ENCODE measurements at regions not wholly inside any gene's neighbourhood (a gene's known extent, or its start where the extent isn't known, plus 50 kb on each side); places are given as distances from the start of the nearest gene placed in this dataset.

DNA sequence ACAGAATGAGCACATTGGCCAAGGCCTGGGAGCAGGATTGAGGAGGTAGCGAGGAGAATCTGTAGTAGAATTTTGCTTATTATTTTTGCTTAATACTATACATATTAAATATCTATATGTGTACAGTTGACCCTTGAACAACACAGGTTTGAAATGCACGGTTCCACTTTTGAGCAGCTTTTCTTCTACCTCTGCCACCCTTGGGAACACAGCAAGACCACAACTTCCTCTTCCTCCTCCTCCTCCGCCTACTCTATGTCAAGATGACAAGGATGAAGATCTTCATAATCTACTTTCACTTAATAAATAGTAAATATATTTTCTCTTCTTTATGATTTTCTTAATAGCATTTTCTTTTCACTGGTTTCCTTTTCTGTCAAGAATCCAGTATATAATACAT is 541.4 kb downstream of the KCTD16 start:
- Mint-ChIP-seq H3K4me3 (no peak overlapping the region), H3K27ac (no peak overlapping the region), H3K4me1 (ENCODE audit: low read depth) (no peaks in the 10 kb centered on the region)

DNA sequence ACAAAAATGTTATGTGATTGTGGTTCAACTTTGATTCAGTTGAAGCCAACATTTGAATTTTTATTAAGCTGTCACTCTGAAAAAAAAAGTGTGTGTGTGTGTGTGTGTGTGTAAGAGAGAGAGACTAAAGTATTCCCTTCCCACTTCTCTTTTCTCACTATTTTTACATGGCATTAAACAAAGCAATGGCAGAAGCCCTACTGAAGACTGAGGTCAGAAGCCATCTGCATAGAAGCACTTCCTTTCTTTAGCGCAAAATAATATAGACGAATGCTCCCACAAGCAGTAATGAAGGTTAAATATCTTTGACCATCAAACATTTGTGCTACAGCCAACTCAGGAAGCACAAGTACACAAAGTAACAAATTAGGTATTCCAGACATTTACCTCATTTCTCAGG is 540.5 kb downstream of the KCTD16 start:
- no peak for DNase-seq
- Mint-ChIP-seq H3K36me3 (ENCODE audit: low read depth) (no peaks in the 10 kb centered on the region), H3K27ac (no peak overlapping the region), H3K27me3 (no peaks in the 10 kb centered on the region), H3K4me3 (no peak overlapping the region), H3K9me3 (peaks cover 9% of the 10 kb centered on the region), H3K4me1 (ENCODE audit: low read depth) (no peaks in the 10 kb centered on the region)

More for the DNA sequence above, 541.4 kb downstream of the KCTD16 start:
- Mint-ChIP-seq H3K27me3 (no peaks in the 10 kb centered on the region), H3K9me3 (peaks cover 9% of the 10 kb centered on the region), H3K36me3 (ENCODE audit: low read depth) (no peaks in the 10 kb centered on the region)
- DNase-seq: no peak

DNA sequence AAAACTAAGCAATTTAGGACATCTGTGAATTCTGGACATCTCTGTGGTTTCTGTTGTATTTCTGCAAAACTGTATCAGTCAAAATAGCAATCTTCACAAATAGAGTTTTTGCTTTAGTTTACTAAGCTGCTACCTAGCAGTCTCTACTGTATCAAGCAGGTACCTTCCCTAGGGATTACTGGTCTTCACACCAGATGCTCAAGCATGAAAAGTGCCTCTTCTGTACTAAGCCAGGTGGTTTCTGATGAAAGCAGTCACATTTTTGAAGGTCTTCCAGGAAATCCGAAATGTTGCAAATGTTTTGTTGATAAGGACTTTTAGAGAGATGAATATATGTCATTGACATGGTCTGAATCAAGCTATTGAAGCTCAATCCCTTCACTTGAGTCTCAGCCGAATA is 540.0 kb downstream of the KCTD16 start:
- Mint-ChIP-seq H3K9me3 (peaks cover 9% of the 10 kb centered on the region), H3K4me3 (no peak overlapping the region), H3K4me1 (ENCODE audit: low read depth) (no peaks in the 10 kb centered on the region), H3K27ac (no peak overlapping the region), H3K36me3 (ENCODE audit: low read depth) (no peaks in the 10 kb centered on the region), H3K27me3 (no peaks in the 10 kb centered on the region)
- no peak for DNase-seq

DNA sequence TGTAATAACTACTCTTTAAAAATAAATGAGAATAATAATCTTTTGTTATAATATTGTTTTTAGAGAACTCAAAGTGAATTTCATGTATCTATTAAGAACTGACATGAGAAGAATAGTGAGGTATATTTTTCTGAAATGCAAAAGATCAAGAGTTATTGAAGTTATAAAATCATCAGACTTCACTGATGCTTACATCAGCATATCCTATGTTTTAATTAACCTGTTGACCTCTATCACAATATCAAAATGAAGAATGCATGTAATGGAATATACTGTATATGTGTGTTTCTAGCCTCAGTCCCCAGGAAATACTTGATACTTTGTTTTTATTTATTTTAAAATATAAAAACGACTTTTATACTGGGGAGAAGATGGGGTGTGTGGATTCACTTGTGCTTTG is 533.1 kb downstream of the KCTD16 start:
- no peak overlapping the region for H3K4me3 Mint-ChIP-seq
- no peaks in the 10 kb centered on the region for H3K4me1 Mint-ChIP-seq (ENCODE audit: low read depth)
- no peak for DNase-seq
- no peaks in the 10 kb centered on the region for H3K27me3 Mint-ChIP-seq
- H3K9me3 Mint-ChIP-seq: peaks cover 3% of the 10 kb centered on the region
- no peak overlapping the region for H3K27ac Mint-ChIP-seq
- no peaks in the 10 kb centered on the region for H3K36me3 Mint-ChIP-seq (ENCODE audit: low read depth)

DNA sequence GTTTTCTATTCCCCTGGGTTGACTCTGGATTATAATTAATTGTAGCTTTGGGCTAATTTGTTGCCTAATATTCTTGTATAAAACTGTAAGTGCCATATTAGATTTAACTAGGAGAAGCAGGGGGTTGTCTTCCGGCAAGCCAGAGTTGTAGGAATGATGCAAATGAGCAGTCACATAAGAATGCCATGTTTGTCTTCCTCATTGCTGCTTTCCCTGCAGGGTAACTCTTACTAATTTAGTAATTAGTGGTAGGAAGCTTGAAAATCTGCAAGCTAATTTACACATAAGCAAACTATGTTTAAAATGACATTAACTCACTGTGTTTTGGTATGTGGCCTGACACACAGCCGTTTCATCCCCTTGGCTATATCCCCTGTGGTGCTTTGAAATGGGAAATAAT is 527.8 kb downstream of the KCTD16 start:
- no peak for DNase-seq
- Mint-ChIP-seq H3K27ac (no peak overlapping the region), H3K27me3 (no peaks in the 10 kb centered on the region), H3K4me3 (no peak overlapping the region), H3K9me3 (no peaks in the 10 kb centered on the region), H3K4me1 (ENCODE audit: low read depth) (no peaks in the 10 kb centered on the region), H3K36me3 (ENCODE audit: low read depth) (no peaks in the 10 kb centered on the region)

DNA sequence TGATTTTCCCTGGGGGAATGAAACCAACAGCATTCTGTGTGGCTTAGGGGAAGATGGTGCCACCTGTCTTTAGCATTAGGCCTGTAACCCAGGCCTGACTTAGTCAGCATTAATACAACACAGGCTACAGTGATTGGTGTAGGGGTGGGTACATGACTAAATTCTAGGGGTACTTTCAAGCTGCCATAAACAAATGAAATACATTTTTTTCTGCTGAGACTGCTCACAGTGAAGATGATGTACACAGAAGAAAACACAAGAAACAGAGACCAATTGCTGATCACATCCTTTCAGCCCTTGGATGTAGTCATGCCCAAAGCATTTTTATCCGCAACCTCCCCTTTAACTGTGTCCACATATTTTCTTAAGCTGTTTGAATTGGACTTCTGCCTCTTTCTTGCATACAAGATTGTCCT is 527.2 kb downstream of the KCTD16 start:
- no peaks in the 10 kb centered on the region for H3K27me3 Mint-ChIP-seq
- H3K4me1 Mint-ChIP-seq (ENCODE audit: low read depth): no peaks in the 10 kb centered on the region
- H3K4me3 Mint-ChIP-seq: no peak overlapping the region
- no peak for DNase-seq
- no peaks in the 10 kb centered on the region for H3K36me3 Mint-ChIP-seq (ENCODE audit: low read depth)
- H3K27ac Mint-ChIP-seq: no peak overlapping the region
- H3K9me3 Mint-ChIP-seq: no peaks in the 10 kb centered on the region

DNA sequence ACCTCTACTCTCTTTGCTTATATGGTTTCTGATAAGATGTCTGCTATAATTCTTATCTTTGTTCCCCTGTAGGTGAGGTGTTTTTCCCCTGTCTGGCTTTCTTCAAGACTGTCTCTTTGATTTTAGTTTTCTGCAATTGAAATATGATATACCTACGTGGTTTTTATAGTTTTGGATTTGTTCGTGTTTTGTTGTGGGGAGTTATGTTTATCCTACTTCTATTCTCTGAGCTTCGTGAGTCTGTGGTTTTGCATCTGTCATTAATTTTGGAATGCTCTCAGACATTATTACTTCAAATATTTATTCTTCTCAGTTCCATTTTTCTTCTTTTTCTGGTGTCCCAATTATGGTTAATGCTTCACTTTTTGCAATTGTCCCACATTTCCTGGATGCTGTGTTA is 521.3 kb downstream of the KCTD16 start:
- Mint-ChIP-seq H3K27ac (no peak overlapping the region), H3K36me3 (ENCODE audit: low read depth) (no peaks in the 10 kb centered on the region), H3K4me3 (no peak overlapping the region), H3K9me3 (peaks cover 12% of the 10 kb centered on the region), H3K4me1 (ENCODE audit: low read depth) (no peaks in the 10 kb centered on the region), H3K27me3 (no peaks in the 10 kb centered on the region)
- DNase-seq: no peak

DNA sequence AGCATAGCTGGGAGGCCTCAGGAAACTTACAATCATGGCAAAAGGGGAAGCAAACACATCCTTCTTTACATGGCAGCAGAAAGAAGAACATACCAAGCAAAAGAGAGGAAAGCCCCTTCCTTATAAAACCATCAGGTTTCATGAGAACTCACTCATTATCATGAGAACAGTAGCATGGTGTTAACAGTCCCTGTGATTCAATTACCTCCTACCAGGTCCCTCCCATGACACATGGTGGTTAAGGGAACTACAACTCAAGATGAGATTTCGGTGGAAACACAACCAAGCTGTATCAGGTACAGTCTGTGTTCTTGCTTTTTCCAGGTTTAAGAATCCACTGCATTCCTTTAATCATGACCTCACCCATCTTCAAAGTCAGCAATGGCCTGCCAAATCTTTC is 514.2 kb downstream of the KCTD16 start:
- no peaks in the 10 kb centered on the region for H3K27me3 Mint-ChIP-seq
- no peaks in the 10 kb centered on the region for H3K4me1 Mint-ChIP-seq (ENCODE audit: low read depth)

DNA sequence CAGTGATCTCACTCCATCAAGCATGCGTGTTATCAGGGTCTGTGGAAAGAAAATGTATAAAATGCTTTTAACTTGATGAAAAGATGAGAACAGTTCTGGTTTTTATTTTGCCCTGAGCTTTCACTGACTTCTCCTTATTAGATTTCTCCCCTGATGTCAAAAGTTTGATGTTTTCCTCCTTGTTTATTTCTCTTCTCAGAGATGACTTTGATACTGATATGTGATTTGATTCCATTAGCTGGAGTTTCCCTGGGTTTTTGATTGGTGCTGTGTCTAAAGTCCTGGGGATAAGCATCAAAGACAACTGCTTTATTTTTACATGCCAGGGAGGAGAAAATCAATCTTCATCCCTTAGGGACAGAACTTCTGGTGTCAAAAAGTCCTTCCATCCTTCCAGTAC is 510.0 kb downstream of the KCTD16 start:
- Mint-ChIP-seq H3K27me3 (no peaks in the 10 kb centered on the region), H3K36me3 (ENCODE audit: low read depth) (no peaks in the 10 kb centered on the region), H3K4me3 (no peak overlapping the region), H3K27ac (no peak overlapping the region), H3K4me1 (ENCODE audit: low read depth) (no peaks in the 10 kb centered on the region), H3K9me3 (peaks cover 2% of the 10 kb centered on the region)
- DNase-seq: no peak

More for the DNA sequence above, 514.2 kb downstream of the KCTD16 start:
- Mint-ChIP-seq H3K27ac (no peak overlapping the region), H3K36me3 (ENCODE audit: low read depth) (no peaks in the 10 kb centered on the region), H3K9me3 (peaks cover 10% of the 10 kb centered on the region), H3K4me3 (no peak overlapping the region)
- no peak for DNase-seq

DNA sequence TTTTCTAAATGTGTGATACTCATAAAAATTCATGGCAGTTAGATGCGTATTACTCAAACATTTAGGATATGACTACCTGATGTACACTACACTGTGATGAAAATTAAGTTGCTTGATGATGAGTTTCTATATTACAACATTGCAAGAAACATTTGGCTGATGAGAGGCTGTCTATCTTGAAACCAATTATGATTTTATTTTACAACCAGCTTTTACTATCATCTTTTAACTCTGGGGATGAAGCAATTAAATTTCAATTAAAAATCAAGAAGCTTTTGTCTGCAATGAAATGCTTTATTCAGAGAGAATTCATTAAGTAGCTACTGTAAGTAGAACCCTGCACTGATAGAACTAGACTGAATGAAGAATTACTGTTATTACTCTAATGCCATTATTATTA is 500.4 kb downstream of the KCTD16 start:
- H3K27me3 Mint-ChIP-seq: no peaks in the 10 kb centered on the region
- no peak for DNase-seq
- peaks cover 5% of the 10 kb centered on the region for H3K9me3 Mint-ChIP-seq
- H3K4me3 Mint-ChIP-seq: no peak overlapping the region
- no peak overlapping the region for H3K27ac Mint-ChIP-seq
- H3K36me3 Mint-ChIP-seq (ENCODE audit: low read depth): no peaks in the 10 kb centered on the region
- no peaks in the 10 kb centered on the region for H3K4me1 Mint-ChIP-seq (ENCODE audit: low read depth)

DNA sequence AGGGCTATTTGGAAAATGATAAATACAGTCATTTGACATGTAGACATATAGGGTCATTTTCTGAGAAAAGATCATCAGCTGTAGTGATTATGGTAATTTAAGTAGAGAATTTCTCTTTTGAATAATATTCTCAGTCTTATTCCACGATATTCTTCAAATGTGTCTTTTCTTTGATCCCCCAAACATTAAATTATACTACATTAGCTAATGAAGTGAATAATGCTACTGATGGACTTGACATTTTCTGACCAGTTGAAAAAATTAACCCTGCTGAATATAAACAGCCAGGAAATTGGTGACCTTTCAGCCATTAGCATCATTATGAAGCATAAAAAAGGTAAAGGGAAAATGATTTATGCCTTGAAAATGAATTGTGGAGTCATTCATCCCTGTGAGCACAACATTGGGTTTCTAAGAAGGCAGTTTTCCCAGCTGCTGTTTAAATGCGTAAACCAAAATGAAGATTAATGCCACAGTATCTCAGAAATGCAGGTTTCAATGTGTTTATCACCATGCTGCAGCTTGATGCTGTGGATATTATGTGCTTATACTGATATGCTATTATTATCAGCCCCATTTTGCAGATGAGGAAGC is 489.1 kb downstream of the KCTD16 start:
- H3K27me3 Mint-ChIP-seq: no peaks in the 10 kb centered on the region

DNA sequence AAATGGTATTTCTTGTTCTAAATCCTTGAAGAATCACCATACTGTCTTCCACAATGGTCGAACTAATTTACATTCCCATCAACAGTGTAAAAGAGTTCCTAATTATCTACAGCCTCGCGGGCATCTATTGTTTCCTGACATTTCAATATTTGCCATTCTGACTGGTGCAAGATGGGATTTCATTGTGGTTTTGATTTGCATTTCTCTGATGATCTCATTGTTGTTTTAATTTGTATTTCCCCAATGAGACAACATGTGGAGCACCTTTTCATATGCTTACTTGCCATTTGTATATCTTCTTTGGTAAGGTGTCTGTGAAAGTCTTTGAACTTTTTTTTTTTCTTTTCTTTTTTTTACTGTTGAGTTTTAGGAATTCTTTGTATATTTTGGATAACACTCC is 473.6 kb downstream of the KCTD16 start:
- Mint-ChIP-seq H3K36me3 (ENCODE audit: low read depth) (no peaks in the 10 kb centered on the region), H3K4me3 (no peak overlapping the region), H3K27ac (no peak overlapping the region), H3K4me1 (ENCODE audit: low read depth) (no peaks in the 10 kb centered on the region), H3K9me3 (peaks cover 5% of the 10 kb centered on the region), H3K27me3 (no peaks in the 10 kb centered on the region)
- no peak for DNase-seq

More for the DNA sequence above, 489.1 kb downstream of the KCTD16 start:
- H3K9me3 Mint-ChIP-seq: peaks cover 7% of the 10 kb centered on the region
- no peak for DNase-seq
- H3K27ac Mint-ChIP-seq: no peak overlapping the region
- no peaks in the 10 kb centered on the region for H3K36me3 Mint-ChIP-seq (ENCODE audit: low read depth)
- H3K4me3 Mint-ChIP-seq: no peak overlapping the region
- no peaks in the 10 kb centered on the region for H3K4me1 Mint-ChIP-seq (ENCODE audit: low read depth)

DNA sequence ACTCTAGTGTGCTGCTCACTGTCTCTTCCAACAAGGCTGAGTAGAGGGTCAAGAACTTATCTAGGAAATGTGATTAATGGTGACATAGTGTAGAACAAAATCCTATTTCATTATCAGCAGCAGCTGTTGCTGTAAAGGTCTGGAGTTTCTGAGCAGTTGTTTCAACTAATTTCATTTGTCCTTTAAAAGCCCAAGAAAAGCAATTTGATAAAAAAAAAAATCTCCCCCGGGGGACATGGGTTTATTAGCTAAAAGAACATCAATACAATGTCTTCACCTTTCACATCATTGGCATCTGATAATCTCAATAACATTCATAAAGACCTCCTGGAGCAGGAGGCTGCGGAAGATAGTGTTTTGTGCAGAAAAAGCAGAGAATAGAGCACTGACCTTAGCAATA is 468.1 kb downstream of the KCTD16 start:
- Mint-ChIP-seq H3K4me3 (no peak overlapping the region), H3K27me3 (no peaks in the 10 kb centered on the region), H3K4me1 (ENCODE audit: low read depth) (no peaks in the 10 kb centered on the region), H3K36me3 (ENCODE audit: low read depth) (no peaks in the 10 kb centered on the region), H3K9me3 (peaks cover 12% of the 10 kb centered on the region), H3K27ac (no peak overlapping the region)
- no peak for DNase-seq

DNA sequence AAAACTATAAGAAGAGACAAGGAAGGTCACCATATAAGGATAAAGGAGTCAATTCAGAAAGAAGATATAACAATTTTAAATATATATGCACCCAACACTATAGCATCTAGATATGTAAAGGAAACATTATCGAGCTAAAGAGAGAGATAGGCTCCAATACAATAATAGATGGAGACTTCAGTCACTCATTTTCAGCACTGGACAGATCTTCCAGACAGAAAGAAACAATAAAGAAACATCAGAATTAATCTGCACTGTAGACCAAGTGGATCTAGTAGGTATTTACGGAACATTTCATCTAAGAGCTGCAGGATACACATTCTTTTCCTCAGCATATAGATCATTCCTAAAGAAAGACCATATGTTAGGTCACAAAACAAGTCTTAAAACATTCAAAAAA is 463.5 kb downstream of the KCTD16 start:
- Mint-ChIP-seq H3K27ac (no peak overlapping the region), H3K4me1 (ENCODE audit: low read depth) (no peaks in the 10 kb centered on the region)
- no peak for DNase-seq

DNA sequence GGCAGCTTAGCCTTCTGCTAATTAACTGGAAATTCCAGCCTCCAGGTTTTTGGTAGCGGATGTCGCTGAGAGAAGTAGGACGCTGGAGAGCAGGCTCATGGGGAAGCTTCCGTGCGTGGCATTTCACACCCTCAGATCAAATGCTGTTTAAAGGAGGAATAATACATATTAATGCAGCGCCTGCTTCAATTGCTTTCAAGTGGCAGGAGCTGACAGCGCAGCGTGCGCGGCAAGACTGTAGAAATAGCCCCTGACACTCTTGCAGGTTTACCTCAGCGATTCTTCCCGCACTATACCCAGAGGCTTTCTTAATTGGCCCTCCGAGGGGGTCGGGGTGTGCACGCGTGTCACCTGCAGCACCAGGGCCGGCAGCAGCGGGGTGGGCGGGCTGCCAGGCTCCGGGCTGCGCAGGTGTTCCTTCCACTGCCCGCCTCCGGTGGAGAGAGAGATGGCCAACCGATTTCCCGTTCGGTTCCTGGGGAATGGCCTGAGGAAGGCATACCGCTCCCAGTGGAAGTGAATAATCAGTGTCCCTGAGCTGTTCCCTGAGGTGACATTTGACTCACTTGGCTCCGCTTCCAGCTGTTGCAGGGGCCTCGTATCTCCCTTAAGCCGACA is 427.9 kb downstream of the KCTD16 start:
- Mint-ChIP-seq H3K27ac (no peak overlapping the region), H3K4me3 (no peak overlapping the region), H3K4me1 (ENCODE audit: low read depth) (no peaks in the 10 kb centered on the region), H3K36me3 (ENCODE audit: low read depth) (no peaks in the 10 kb centered on the region), H3K27me3 (no peaks in the 10 kb centered on the region), H3K9me3 (no peaks in the 10 kb centered on the region)
- DNase-seq: no peak

More for the DNA sequence above, 463.5 kb downstream of the KCTD16 start:
- Mint-ChIP-seq H3K27me3 (no peaks in the 10 kb centered on the region), H3K9me3 (peaks cover 28% of the 10 kb centered on the region), H3K4me3 (no peak overlapping the region), H3K36me3 (ENCODE audit: low read depth) (no peaks in the 10 kb centered on the region)

DNA sequence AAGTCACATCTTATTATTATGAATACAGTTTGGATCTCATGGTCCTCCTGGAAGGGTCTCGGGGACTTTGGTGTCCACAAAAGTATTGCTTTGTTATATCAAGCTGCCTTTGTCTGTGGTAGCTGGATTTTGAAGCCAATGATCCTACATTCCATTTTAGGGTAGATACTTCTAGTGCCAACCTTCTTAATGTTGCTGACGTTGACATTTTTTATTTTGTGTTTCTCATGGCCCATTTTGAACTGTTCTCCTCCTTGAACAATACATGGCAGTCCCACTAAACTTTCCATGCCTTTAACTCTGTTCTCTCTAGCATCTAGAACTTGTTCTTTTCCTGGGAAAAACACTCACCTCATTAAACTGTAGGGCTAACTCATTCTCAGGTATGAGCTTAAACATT is 425.8 kb downstream of the KCTD16 start:
- H3K4me3 Mint-ChIP-seq: no peak overlapping the region
- DNase-seq: no peak
- no peak overlapping the region for H3K27ac Mint-ChIP-seq
- H3K36me3 Mint-ChIP-seq (ENCODE audit: low read depth): no peaks in the 10 kb centered on the region
- H3K27me3 Mint-ChIP-seq: no peaks in the 10 kb centered on the region
- no peaks in the 10 kb centered on the region for H3K9me3 Mint-ChIP-seq
- no peaks in the 10 kb centered on the region for H3K4me1 Mint-ChIP-seq (ENCODE audit: low read depth)
